NCI-H187 (cell line): ENCODE measurements at regions not wholly inside any gene's neighbourhood (a gene's known extent, or its start where the extent isn't known, plus 50 kb on each side); places are given as distances from the start of the nearest gene placed in this dataset.

Source experiments
- DNase-seq, 2 experiments: peaks; one replicate each; lab custom pipeline; 2025; lab: John Stamatoyannopoulos, UW

GRCh38 chr11:15379483-15379882, 264.8 kb downstream of the INSC start:
- no peak for DNase-seq

DNA sequence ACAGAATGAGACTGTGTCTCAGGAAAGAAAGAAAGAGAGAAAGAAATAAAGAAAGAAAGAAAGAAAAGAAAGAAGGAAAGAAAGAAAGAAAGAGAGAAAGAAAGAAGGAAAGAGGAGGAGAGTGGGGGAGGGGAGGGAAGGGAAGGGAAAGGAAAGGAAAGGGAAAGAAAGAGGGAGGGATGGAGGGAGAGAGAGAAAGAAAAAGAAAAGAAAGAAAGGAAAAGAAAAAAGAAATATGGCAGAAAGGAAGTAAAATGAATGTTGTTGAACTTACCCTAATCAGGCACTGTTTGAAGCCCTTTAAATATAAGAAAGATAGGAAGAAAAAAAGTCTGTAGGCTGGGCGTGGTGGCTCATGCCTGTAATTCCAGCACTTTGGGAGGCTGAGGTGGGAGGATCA, 276.1 kb downstream of the INSC start:
- no peak for DNase-seq

- DNase-seq: no peak
These were observed 282.1 kb downstream of the INSC start for GRCh38 chr11:15396778-15397177.

DNA sequence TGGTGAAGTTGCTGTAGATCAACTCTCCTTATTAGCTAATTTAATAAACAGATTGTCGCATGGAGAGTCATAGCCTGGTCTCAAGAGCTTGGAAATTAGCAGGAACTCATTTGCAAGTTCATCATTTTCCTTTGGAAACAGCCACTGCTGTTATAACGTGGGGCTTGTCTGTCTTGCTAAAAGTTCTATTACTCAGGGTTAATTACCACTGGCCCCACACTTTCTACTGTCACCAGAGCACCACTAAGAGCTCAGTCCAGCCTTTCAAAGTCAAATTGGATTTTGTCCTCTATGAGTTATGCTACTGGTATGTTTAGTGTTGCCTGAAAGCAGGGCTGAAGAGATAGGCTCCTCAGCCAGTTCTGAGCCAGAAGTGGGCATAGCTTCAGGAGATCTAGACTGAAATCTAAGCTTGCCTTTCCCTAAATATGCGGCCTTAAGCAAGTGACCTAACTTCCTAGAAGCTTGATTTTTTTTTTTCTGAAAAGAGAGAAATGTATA, 292.2 kb downstream of the INSC start:
- DNase-seq: no peak

DNA sequence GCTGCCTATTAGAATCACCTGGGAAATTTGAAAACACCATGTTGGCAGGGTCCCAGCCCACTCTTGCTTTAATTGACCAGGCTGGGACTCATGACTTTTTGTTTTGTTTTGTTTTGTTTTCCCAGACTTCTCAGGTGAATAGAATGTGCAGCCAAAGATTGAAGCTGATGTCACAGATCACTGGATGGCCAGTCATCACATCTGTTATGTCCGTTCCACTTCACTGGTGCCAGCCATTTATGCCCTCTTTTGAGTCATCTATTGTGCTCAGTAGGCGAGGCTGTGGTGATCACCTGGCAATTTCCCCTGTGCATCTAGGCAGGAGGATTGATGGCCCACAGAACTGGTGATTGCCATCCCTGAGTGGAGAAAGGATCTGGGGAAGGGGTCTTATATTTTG, 297.3 kb downstream of the INSC start:
- DNase-seq: peak; percentile 26 to 34

- DNase-seq: no peak
These were observed 304.2 kb downstream of the INSC start for GRCh38 chr11:15418921-15419320.

DNA sequence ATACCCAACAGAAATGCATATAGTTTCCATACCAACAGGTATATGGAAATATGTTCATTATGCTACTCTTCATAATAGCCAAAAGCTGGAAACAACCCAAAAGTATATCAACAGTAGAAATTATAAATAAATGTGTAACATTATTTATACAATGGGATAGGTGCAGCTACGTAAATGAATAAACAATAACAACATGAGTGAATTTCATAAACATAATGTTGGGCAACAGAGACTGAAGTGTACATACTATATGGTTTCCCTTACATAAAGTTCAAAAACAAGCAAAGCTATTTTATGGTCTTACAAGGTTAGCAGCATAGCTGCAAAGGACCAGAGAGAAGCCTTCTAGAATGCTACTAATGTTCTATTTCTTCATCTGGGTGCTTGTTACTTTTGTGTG, 305.0 kb downstream of the INSC start:
- DNase-seq: no peak

- no peak for DNase-seq
These were observed 315.7 kb downstream of the INSC start for GRCh38 chr11:15430381-15430780.

GRCh38 chr11:15434529-15434928, 319.8 kb downstream of the INSC start:
- DNase-seq: no peak

DNA sequence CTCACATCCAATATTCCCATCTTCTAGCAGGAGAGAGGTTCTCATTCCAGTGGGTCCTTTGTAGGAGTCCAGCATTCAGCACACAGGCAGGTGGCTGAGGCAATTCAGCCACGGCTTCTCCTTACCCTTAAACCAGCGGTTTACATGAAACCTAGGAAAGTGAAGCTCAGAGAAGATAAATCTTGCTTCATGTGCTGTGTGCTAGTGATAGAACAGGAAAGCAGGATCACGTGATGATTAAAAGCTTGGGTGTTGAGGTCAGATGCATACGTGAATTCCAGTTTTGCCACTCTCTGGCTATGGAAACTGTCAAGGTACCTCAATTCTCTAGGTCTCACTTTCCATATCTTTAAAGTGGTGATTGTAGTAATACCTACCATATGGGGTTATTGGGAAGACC, 331.6 kb downstream of the INSC start:
- DNase-seq: no peak

DNA sequence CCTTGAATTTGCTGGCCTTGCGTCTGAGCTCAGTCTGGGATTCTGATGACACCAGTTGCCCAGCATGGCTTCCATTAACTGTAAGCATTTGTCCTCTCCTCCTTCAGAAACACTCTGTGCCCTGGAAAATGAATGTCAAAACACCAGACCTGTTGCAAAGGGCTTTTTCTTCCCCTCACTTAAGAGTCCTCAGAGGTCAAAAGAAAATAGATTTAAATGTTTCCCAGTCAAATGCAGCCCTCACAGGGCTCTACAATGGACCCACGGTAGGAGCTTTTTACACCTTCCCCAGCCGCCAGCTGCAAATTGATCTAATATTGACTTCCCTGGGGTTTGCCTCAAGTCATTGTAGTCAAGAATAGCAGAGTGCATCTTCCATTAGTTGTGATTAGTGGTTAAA, 332.2 kb downstream of the INSC start:
- DNase-seq: no peak

GRCh38 chr11:15451713-15452112, 337.0 kb downstream of the INSC start:
- DNase-seq: no peak

DNA sequence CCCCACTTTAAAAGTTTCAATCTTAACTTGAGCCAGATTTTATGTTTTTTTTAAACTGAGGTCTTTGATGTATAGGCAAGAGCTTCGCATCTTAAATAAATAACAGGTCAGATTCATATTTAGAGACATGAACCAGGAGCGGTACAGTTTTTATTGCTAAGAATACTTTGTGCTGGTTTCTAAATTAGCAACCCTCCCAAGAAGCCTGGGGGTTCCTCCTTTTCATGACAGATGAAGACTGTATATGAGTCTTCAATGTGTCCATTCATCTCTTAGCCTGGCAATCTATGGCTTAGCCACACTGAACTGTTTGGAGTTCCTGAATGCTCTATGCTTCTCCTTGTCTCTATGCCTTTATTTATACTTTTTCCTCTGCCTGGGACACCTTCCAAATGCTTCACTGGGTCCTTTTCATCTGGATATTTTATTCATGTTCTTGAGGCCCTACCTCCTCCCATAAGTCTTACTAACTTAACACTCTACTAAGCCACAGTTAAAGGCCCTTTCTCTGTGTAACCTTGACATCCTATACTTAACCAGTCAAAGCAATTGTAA, 338.6 kb downstream of the INSC start:
- no peak for DNase-seq

- DNase-seq: no peak
These were observed 353.7 kb downstream of the INSC start for GRCh38 chr11:15468466-15468865.

- peak in 1 of 2 experiments; percentile 49 for DNase-seq
These were observed 356.5 kb downstream of the INSC start for GRCh38 chr11:15471048-15471894.

DNA sequence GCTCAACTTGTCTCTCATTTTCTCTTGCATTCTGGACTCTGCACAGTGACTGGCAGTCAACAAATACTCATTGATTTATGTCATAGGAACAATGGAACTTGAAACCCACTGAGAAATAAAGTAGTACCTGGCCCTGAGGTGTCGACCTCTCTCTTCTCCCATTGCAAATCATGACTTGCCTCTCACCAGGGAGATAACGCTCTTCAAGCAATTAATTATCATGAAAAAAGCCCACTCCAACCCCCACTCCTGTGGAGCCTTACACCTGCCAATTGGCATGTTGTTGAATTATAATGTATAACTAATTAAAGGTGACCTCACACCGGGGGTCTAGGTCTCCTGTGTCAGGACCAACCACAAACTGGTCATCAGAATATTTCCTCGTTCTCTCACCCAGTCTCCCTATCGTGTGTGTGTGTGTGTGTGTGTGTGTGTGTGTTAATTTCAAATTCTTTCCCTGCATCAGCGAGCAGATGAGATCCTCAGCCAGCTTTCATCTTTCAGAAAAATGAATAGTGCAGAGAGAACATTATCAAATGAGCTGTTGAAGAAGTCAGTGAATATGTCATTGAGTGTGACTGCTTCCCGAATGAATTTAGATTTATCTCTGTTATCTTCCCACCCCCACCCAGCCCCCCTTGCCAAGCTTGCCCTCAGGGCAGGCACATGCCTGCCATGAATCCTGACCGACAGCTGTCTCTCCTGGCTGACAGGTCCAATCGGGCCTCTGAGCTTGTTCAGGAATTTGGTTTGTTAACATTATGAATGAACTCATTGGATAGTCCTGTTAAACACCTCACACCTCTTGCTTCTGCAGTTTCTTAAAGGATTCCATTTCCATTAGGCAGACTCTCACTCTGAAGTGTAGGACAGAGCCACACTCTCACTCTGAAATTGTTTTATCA, 357.4 kb downstream of the INSC start:
- DNase-seq: peak; percentile 14 to 49

DNA sequence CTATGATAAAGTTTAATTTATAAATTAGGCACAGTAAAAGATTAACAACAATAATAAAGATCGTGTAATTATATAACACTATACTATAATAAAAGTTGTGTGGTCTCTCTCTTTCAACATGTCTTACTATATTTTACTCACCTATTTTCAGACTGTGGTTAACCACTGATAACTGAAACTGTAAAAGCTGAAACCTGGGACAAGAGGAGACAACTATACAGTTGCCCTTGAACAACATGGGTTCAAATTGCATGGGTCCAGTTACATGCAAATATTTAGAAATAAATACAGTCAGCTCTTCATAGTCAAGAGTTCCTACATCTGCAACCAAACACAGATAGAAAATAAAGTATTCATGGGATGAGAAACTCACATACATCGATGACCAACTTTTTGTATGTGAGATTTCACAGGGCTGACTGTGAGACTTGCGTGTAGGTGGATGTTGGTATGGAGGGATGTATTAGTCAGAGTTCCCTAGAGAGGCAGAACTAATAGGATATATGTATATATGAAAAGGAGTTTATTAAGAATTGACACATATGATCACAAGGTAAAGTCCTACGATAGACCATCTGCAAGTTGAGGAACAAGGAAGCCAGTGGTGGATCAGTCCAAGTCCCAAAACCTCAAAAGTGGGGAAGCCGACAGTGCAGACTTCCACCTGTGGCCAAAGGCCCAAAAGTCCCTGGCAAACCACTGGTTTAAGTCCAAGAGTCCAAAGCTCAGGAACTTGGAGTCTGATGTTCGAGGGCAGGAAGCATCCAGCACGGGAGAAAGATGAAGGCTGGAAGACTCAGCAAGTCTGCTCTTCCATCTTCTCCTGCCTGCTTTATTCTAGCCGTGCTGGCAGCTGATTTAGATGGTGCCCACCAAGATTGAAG, 359.5 kb downstream of the INSC start:
- no peak for DNase-seq

- no peak for DNase-seq
These were observed 361.7 kb downstream of the INSC start for GRCh38 chr11:15476371-15476917.

DNA sequence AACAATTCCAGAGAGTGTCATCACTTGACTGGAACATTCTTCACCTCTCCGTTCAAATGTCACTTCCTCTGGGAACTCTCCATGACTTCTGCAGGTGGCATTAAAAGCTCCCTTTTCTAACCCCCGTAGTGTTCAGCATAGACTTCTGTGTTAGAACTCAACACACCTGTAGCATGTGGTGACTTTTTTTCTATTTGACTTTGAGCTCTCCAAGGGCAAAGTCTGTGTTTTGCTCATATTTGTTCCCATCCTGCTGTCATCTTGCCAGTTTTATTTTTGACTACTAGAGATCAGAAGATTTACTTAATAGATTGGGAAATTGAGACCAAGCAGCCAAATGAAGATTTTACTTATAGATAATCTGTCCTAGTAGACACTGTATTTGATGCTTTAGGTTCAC, 367.1 kb downstream of the INSC start:
- DNase-seq: no peak

GRCh38 chr11:15483205-15483604, 368.5 kb downstream of the INSC start:
- no peak for DNase-seq

DNA sequence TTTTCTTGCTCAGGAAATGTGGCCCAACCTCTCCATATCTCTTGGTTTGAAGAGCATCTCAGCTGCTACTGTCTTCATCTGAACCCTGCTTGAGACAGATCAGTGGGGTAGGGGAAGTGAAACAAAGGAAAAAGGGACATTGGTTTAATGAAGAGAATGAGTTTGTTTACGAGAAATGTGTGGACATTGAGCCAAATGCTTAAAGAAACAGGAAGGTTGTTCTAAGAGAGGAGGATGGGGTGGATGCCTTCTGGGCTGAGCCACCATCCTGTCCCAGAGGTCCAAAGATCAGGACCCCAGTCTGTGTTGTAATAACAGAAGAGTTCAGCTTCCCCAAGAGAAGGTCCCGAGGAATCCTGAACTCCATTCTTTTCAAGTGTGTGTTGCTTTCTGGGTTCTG, 369.7 kb downstream of the INSC start:
- no peak for DNase-seq
